ENCODE measurements at regions not wholly inside any gene's neighbourhood (a gene's known extent, or its start where the extent isn't known, plus 50 kb on each side); places are given as distances from the start of the nearest gene placed in this dataset.

DNA sequence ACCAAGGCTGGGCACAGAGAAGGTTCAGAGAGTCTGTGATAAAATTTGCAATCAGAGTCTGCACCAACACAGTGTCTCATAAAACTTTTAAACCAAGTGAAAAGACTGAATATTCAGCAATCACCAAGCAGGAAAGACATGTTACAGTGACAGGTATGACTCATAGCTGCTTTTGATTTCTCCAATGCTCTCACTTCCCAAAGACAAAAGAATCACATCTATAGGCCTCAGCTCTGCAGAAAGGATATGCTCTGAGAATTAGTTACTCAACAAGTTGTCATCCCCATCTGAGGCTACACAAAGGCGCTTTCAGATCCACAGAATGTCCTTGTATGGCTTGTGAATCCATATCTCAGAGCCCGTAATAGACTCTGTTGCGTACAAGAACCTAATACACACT is 92.5 kb downstream of the KCNF1 start:
- intact Hi-C loops (cut with DNase I), result no loop called here
- Histone ChIP-seq H3K4me1 (ENCODE audit: control insufficient read depth in 2 of 3, insufficient read depth in 2 of 3, low read depth in 1 of 3, low read length in 3 of 3) (no peaks in the 10 kb centered on the region), H3K27me3 (ENCODE audit: control insufficient read depth, insufficient read depth, low read length) (no peaks in the 10 kb centered on the region), H3K9me3 (ENCODE audit: control insufficient read depth in 2 of 3, insufficient read depth in 1 of 3, low read length in 3 of 3) (no peaks in the 10 kb centered on the region), H3K9ac (ENCODE audit: low read length in 3 of 3) (no peak overlapping the region), H3K36me3 (ENCODE audit: control insufficient read depth in 2 of 3, insufficient read depth in 3 of 3, low read length in 3 of 3) (no peaks in the 10 kb centered on the region), H3K4me3 (ENCODE audit: low read length in 3 of 3) (no peak overlapping the region), H3K27ac (ENCODE audit: low read depth in 2 of 2, low read length in 2 of 2) (no peak overlapping the region)
- TF ChIP-seq, protein P1, sequence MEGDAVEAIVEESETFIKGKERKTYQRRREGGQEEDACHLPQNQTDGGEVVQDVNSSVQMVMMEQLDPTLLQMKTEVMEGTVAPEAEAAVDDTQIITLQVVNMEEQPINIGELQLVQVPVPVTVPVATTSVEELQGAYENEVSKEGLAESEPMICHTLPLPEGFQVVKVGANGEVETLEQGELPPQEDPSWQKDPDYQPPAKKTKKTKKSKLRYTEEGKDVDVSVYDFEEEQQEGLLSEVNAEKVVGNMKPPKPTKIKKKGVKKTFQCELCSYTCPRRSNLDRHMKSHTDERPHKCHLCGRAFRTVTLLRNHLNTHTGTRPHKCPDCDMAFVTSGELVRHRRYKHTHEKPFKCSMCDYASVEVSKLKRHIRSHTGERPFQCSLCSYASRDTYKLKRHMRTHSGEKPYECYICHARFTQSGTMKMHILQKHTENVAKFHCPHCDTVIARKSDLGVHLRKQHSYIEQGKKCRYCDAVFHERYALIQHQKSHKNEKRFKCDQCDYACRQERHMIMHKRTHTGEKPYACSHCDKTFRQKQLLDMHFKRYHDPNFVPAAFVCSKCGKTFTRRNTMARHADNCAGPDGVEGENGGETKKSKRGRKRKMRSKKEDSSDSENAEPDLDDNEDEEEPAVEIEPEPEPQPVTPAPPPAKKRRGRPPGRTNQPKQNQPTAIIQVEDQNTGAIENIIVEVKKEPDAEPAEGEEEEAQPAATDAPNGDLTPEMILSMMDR (IDR thresholded peaks at IDR 0.05; ENCODE audit: borderline replicate concordance, extremely low read depth, insufficient read depth), result no peak
- DNase-seq (no peak), FAIRE-seq (no peak)

DNA sequence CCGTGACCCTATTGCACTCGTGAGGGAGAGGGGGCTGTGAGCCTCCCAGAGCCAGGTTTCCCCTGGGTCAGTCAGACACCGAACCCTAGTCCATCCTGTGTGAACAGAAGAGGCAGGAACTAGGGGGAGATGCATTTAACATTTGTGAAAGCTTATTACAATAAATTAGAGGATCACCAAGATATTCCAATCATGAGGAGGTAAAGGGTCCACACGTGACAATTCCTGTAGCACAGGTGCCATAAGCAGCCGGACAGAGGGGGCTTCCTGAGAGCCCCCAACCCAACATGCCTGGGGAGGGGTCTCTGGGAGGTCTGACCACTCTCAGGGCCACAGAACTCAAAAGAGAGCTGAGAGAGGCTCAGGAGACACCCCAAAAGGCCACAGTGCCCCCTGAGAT is 93.3 kb downstream of the KCNF1 start:
- Histone ChIP-seq H3K36me3 (ENCODE audit: control insufficient read depth in 2 of 3, insufficient read depth in 3 of 3, low read length in 3 of 3) (no peaks in the 10 kb centered on the region), H3K9me3 (ENCODE audit: control insufficient read depth in 2 of 3, insufficient read depth in 1 of 3, low read length in 3 of 3) (no peaks in the 10 kb centered on the region), H3K27ac (ENCODE audit: low read depth in 2 of 2, low read length in 2 of 2) (no peak overlapping the region), H3K4me1 (ENCODE audit: control insufficient read depth in 2 of 3, insufficient read depth in 2 of 3, low read depth in 1 of 3, low read length in 3 of 3) (no peaks in the 10 kb centered on the region), H3K4me3 (ENCODE audit: low read length in 3 of 3) (no peak overlapping the region), H3K27me3 (ENCODE audit: control insufficient read depth, insufficient read depth, low read length) (no peaks in the 10 kb centered on the region), H3K9ac (ENCODE audit: low read length in 3 of 3) (no peak overlapping the region)
- no peak for FAIRE-seq
- intact Hi-C loops (cut with DNase I), result no loop called here
- DNase-seq, result no peak
- TF ChIP-seq, protein P1 (IDR thresholded peaks at IDR 0.05; ENCODE audit: borderline replicate concordance, extremely low read depth, insufficient read depth), result no peak

DNA sequence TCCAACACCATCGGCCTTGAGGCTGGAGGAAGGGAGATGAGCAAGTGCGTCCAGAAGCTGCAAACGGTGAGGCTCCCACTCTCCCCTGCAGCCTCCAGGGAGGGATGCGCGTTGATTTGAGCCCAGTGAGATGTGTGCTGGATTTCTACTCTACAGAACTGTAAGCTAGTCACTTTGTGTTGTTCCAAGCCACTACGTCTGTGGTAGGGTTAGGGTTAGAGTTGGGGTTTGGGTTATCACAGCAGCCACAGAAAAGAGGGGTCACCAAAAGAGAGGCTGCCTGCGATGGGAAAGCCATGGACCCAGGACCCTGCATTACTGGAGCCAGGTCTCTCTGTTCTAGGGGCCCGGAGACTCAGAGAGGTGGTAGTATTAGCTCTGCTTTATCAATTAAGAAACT is 94.5 kb downstream of the KCNF1 start:
- DNase-seq, result no peak
- H3K27me3 ChIP-seq (ENCODE audit: control insufficient read depth, insufficient read depth, low read length), result no peaks in the 10 kb centered on the region
- peaks cover 0 to 2% (median 0%) of the 10 kb centered on the region in 3 donors for H3K9me3 ChIP-seq (ENCODE audit: control insufficient read depth in 2 of 3, insufficient read depth in 1 of 3, low read length in 3 of 3)
- no peak for FAIRE-seq
- TF ChIP-seq, protein P1 (IDR thresholded peaks at IDR 0.05; ENCODE audit: borderline replicate concordance, extremely low read depth, insufficient read depth), result no peak
- no peak overlapping the region for H3K4me3 ChIP-seq (ENCODE audit: low read length in 3 of 3)
- no peak overlapping the region for H3K9ac ChIP-seq (ENCODE audit: low read length in 3 of 3)
- no peaks in the 10 kb centered on the region for H3K36me3 ChIP-seq (ENCODE audit: control insufficient read depth in 2 of 3, insufficient read depth in 3 of 3, low read length in 3 of 3)
- H3K27ac ChIP-seq (ENCODE audit: low read depth in 2 of 2, low read length in 2 of 2), result no peak overlapping the region
- intact Hi-C loops (cut with DNase I), result no loop called here
- no peaks in the 10 kb centered on the region for H3K4me1 ChIP-seq (ENCODE audit: control insufficient read depth in 2 of 3, insufficient read depth in 2 of 3, low read depth in 1 of 3, low read length in 3 of 3)
